ENCODE measurements at regions not wholly inside any gene's neighbourhood (a gene's known extent, or its start where the extent isn't known, plus 50 kb on each side); places are given as distances from the start of the nearest gene placed in this dataset.

- Mint-ChIP-seq H3K27ac (ENCODE audit: unreplicated experiment) (no peak overlapping the region), H3K4me1 (peaks cover 6% of the 10 kb centered on the region), H3K36me3 (ENCODE audit: low read depth) (peaks cover 2% of the 10 kb centered on the region), H3K27me3 (ENCODE audit: low read depth) (peaks cover 5% of the 10 kb centered on the region), H3K4me3 (no peak overlapping the region), H3K9me3 (peaks cover 8% of the 10 kb centered on the region)
- no peak for DNase-seq (ENCODE audit: low read depth, low spot score)
- TF ChIP-seq CTCF (conservative IDR thresholded peaks at IDR 0.05): no peak
Observed at GRCh38 chr20:48080583-48080982, 295.3 kb upstream of the SULF2 start.

GRCh38 chr20:48079028-48079427 is 293.7 kb upstream of the SULF2 start:
- Mint-ChIP-seq H3K36me3 (ENCODE audit: low read depth) (peaks cover 2% of the 10 kb centered on the region), H3K9me3 (peaks cover 5% of the 10 kb centered on the region), H3K27ac (ENCODE audit: unreplicated experiment) (peak overlapping the region; percentile 20), H3K4me3 (no peak overlapping the region), H3K4me1 (peaks cover 6% of the 10 kb centered on the region), H3K27me3 (ENCODE audit: low read depth) (peaks cover 5% of the 10 kb centered on the region)
- DNase-seq (ENCODE audit: low read depth, low spot score): no peak
- TF ChIP-seq CTCF (conservative IDR thresholded peaks at IDR 0.05): no peak

GRCh38 chr20:48076747-48077146 is 291.5 kb upstream of the SULF2 start:
- peaks cover 5% of the 10 kb centered on the region for H3K27me3 Mint-ChIP-seq (ENCODE audit: low read depth)
- no peak overlapping the region for H3K4me3 Mint-ChIP-seq
- peaks cover 6% of the 10 kb centered on the region for H3K4me1 Mint-ChIP-seq
- no peak for TF ChIP-seq CTCF (conservative IDR thresholded peaks at IDR 0.05)
- no peak for DNase-seq (ENCODE audit: low read depth, low spot score)
- no peak overlapping the region for H3K27ac Mint-ChIP-seq (ENCODE audit: unreplicated experiment)
- H3K36me3 Mint-ChIP-seq (ENCODE audit: low read depth): no peaks in the 10 kb centered on the region
- H3K9me3 Mint-ChIP-seq: no peaks in the 10 kb centered on the region

GRCh38 chr20:48076247-48076646 is 291.0 kb upstream of the SULF2 start:
- Mint-ChIP-seq H3K36me3 (ENCODE audit: low read depth) (no peaks in the 10 kb centered on the region), H3K27me3 (ENCODE audit: low read depth) (peaks cover 5% of the 10 kb centered on the region), H3K9me3 (no peaks in the 10 kb centered on the region), H3K4me3 (no peak overlapping the region), H3K27ac (ENCODE audit: unreplicated experiment) (no peak overlapping the region), H3K4me1 (peaks cover 6% of the 10 kb centered on the region)
- no peak for TF ChIP-seq CTCF (conservative IDR thresholded peaks at IDR 0.05)
- no peak for DNase-seq (ENCODE audit: low read depth, low spot score)

GRCh38 chr20:48075591-48076174 is 290.4 kb upstream of the SULF2 start:
- Mint-ChIP-seq H3K27me3 (ENCODE audit: low read depth) (peaks cover 5% of the 10 kb centered on the region), H3K4me1 (peaks cover 6% of the 10 kb centered on the region), H3K36me3 (ENCODE audit: low read depth) (no peaks in the 10 kb centered on the region), H3K4me3 (no peak overlapping the region), H3K9me3 (no peaks in the 10 kb centered on the region), H3K27ac (ENCODE audit: unreplicated experiment) (no peak overlapping the region)
- TF ChIP-seq CTCF (conservative IDR thresholded peaks at IDR 0.05): no peak
- no peak for DNase-seq (ENCODE audit: low read depth, low spot score)
